Activated T-cell treated with anti-CD3 and anti-CD28 coated beads for 48 hours (primary cell): ENCODE measurements at regions not wholly inside any gene's neighbourhood (a gene's known extent, or its start where the extent isn't known, plus 50 kb on each side); places are given as distances from the start of the nearest gene placed in this dataset.

Source experiments
- DNase-seq: peaks from one replicate; pipeline ENCODE4 v3.0.0-alpha.2; 2020; ENCODE audit warnings: low read depth

GRCh38 chr1:218642033-218642948 is 297.2 kb downstream of the TGFB2 start:
- DNase-seq = no peak

- DNase-seq = no peak
Observed at GRCh38 chr1:218643281-218643680, 298.1 kb downstream of the TGFB2 start.

GRCh38 chr1:218643926-218644325 is 298.8 kb downstream of the TGFB2 start:
- no peak for DNase-seq

GRCh38 chr1:218646288-218646687 is 301.2 kb downstream of the TGFB2 start:
- DNase-seq = no peak

- no peak for DNase-seq
Observed at GRCh38 chr1:218656301-218657037, 311.3 kb downstream of the TGFB2 start.

- DNase-seq = no peak
Observed at GRCh38 chr1:218658269-218658668, 313.1 kb downstream of the TGFB2 start.

- DNase-seq = no peak
Observed at GRCh38 chr1:218658899-218659298, 313.8 kb downstream of the TGFB2 start.

GRCh38 chr1:218659911-218660677 is 315.0 kb downstream of the TGFB2 start:
- DNase-seq = no peak

GRCh38 chr1:218660678-218661053 is 315.5 kb downstream of the TGFB2 start:
- DNase-seq = no peak

- DNase-seq = no peak
Observed at GRCh38 chr1:218661411-218661810, 316.3 kb downstream of the TGFB2 start.

GRCh38 chr1:218664385-218665170 is 319.4 kb downstream of the TGFB2 start:
- DNase-seq = no peak

GRCh38 chr1:218665221-218665620 is 320.1 kb downstream of the TGFB2 start:
- DNase-seq = no peak

GRCh38 chr1:218666263-218666662 is 321.1 kb downstream of the TGFB2 start:
- no peak for DNase-seq

GRCh38 chr1:218667781-218668516 is 322.8 kb downstream of the TGFB2 start:
- DNase-seq = no peak

GRCh38 chr1:218669431-218669830 is 324.3 kb downstream of the TGFB2 start:
- DNase-seq = no peak

GRCh38 chr1:218670875-218671274 is 325.7 kb downstream of the TGFB2 start:
- no peak for DNase-seq

- DNase-seq = no peak
Observed at GRCh38 chr1:218671573-218671972, 326.4 kb downstream of the TGFB2 start.

- DNase-seq = no peak
Observed at GRCh38 chr1:218673170-218673569, 328.0 kb downstream of the TGFB2 start.

- DNase-seq = no peak
Observed at GRCh38 chr1:218674280-218674773, 329.2 kb downstream of the TGFB2 start.

- no peak for DNase-seq
Observed at GRCh38 chr1:218677026-218677425, 331.9 kb downstream of the TGFB2 start.

- DNase-seq = no peak
Observed at GRCh38 chr1:218679391-218679790, 334.3 kb downstream of the TGFB2 start.
